HG03196 (cell line): ENCODE measurements at regions not wholly inside any gene's neighbourhood (a gene's known extent, or its start where the extent isn't known, plus 50 kb on each side); places are given as distances from the start of the nearest gene placed in this dataset.
"Not testable (repeated sequence)": the region's sequence is repeated elsewhere in the genome, so short reads cannot be mapped to it uniquely, and the experiment has no call there.

ENCODE experiments used
- ATAC-seq: cut with Tn5 transposase; IDR thresholded peaks from one replicate; pipeline ENCODE4 v1.9.1; 2021; ENCODE audit not compliant: unreplicated experiment

DNA sequence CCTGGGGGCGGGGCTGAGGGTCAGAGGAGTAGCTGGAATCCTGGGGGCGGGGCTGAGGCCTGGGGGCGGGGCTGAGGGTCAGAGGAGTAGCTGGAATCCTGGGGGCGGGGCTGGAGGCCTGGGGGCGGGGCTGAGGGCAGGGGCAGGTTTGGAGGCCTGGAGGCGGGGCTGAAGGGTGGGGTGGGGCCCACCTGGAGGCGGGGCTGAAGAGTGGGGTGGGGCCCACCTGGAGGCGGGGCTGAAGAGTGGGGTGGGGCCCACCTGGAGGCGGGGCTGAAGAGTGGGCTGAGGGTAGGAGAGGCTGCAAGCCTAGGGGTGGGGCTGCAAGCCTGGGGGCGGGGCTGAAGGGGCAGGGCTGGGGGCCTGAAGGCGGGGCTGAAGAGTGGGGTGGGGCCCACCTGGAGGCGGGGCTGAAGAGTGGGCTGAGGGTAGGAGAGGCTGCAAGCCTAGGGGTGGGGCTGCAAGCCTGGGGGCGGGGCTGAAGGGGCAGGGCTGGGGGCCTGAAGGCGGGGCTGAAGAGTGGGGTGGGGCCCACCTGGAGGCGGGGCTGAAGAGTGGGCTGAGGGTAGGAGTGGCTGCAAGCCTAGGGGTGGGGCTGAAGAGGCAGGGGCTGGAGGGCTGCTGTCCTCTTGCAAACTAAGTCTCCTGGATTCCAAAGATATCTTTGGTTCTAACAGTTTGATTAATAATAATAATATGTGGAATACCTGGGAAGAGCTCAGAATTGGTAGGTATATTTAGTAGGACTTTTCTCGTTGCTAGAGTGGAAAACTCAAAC is 1329.7 kb downstream of the BRD1 start:
- ATAC-seq, result not testable (repeated sequence)

DNA sequence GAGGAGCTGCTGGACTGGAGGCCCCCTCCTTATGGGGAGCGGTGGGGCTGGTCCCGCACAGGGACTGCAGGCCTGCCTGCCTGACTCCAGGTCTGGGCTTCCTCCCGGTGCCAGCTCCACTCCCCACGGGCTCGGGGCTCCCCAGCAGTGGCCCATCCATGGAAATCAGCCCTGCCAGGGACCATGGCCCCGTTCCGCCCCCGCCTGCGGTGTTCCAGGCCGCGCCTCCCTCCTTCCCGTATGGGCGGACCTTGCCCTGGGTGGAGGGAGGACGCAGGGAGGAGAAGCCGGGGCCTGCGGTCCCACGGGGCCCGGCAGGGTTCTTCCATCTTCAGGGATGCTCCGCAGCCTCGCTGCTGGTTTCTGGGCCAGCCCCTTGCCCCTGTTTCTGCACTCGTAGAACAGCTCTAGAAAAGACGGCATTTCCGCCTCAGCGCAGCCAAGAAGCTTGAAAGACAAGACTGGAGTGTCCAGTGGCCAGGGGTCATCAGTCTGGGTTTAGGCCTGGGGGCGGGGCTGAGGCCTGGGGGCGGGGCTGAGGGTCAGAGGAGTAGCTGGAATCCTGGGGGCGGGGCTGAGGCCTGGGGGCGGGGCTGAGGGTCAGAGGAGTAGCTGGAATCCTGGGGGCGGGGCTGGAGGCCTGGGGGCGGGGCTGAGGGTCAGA is 1330.6 kb downstream of the BRD1 start:
- ATAC-seq, result no peak

DNA sequence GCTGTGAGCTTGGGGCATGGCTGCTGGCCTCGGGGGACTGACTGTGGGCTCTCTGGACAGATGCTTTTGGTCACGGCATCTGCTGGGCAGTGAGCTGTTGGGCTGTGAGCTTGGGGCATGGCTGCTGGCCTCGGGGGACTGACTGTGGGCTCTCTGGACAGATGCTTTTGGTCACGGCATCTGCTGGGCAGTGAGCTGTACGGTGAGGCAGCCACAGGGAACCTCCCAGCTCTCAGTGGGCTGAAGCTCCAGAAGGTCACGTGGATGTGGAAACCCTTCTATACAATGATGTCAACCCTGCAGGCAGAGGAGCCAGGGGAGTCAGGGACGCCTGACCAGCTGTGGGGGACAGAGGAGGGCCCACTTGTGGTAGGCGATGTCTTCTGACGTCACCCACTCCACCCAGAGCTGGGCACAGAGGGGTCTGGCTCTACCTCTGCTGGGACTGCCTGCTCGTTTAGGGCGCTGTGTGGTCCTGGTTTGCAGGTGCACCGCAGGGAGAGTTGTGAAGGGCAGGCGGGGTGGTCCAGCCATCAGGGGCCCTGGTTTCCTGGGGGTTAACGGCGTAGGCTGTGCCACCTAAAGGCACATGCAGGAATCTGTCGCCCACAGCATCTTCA is 1331.3 kb downstream of the BRD1 start:
- no peak for ATAC-seq

DNA sequence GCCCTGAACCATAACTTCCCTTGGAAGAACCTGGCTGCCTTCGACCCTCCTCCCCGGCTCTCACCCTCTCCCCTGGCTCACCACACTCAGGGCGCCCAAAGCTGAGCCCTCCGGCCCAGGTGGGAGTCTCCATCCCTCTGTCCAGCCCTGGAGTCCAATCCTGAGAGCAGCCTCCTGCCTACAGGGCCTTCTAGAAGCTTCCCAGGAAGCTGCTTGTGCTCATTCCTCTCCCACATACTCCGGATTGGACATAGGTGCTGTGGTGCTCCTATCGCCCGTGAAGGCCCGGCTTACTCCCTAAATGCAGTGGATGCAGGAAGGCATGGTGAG is 1332.0 kb downstream of the BRD1 start:
- ATAC-seq, result no peak

DNA sequence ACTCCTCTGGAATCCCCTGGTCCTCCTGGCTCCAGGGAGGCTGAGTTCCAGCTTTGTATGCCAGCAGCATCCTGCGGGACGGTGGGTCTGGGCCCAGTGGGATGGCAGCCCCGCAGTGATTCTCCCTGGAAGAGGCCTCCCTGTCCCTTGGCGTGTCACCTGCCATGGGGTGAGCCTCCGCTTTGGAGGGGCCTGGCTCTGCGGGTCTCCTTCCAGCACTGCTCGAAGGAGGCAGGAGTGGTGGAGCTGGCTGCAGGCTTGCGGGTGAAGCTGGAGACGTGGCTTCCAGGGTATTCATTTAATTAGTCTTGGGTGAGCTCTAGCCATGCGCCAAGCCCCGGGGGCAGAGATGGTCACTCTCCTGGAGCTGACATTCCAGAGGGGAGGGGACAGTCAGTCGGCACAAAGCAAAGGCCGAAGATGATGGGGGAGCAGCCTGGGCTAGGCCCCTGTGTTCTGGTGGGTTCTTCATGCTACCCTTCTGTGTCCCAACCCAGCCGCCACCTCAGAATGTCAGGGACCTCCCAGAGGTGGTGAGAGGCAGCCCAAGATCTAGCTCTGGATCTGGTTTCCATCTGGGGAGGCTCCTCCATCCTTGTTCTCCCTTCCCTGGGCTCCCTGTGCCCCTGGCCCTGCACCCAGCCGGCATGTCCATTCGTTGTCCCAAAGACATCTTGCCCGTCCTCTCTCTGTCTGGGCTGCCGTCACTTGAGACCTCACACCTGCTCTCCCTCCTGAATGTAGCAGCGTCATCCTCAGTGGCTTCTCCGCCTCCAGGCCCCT is 1332.5 kb downstream of the BRD1 start:
- ATAC-seq, result no peak

DNA sequence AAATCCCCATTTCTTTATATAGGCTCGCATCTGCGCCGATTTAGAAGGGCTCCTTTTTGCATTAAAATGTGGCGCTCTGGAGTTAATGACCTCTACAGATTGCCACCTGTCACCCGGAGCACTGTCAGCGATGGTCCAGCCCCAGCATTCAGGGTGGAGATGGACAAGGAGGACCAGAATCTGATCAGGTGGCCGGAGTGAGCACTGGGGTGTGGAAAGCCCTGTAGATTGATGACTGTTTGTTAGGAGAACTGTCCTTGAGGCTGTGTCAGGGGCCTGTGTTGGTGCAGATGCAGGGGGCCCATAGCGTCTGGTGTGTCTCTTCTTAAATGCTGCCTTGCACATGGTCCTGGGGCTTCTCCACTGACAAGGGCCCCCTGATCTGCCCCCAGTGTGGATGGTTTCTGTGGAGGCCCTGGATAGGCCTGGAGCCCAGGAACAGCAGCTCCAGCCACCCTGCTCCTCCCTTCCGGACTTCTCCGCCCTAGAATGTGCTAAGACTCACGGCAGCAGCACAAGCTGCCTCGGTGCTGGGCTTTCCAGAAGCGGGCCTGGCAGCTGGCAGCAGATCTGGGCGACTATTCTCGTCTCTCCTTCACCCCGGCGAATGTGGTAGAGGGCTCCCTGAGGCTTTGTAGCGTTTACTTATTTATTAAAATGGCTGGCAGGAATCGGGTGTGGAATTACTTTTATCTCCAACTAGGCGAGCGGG is 1333.3 kb downstream of the BRD1 start:
- ATAC-seq, result no peak

DNA sequence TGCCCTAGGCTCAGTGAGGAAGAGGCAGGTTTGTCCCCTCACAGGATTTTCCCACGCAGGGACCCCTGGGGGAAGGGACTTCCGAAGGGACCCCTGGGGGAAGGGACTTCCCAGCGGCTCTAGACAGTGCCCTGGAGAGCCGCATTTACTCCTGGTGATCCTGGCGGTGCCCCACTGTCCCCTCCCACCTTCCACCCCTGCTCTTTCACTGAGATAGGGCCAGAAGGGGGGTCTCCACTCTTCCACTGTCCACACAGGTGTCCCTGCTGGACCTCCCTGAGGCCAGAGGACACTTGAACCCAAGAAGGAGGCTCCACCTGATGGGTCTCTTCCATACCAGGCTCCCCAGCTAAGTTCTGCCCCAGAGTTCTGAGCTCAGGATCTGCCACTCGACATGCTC is 1333.9 kb downstream of the BRD1 start:
- no peak for ATAC-seq

DNA sequence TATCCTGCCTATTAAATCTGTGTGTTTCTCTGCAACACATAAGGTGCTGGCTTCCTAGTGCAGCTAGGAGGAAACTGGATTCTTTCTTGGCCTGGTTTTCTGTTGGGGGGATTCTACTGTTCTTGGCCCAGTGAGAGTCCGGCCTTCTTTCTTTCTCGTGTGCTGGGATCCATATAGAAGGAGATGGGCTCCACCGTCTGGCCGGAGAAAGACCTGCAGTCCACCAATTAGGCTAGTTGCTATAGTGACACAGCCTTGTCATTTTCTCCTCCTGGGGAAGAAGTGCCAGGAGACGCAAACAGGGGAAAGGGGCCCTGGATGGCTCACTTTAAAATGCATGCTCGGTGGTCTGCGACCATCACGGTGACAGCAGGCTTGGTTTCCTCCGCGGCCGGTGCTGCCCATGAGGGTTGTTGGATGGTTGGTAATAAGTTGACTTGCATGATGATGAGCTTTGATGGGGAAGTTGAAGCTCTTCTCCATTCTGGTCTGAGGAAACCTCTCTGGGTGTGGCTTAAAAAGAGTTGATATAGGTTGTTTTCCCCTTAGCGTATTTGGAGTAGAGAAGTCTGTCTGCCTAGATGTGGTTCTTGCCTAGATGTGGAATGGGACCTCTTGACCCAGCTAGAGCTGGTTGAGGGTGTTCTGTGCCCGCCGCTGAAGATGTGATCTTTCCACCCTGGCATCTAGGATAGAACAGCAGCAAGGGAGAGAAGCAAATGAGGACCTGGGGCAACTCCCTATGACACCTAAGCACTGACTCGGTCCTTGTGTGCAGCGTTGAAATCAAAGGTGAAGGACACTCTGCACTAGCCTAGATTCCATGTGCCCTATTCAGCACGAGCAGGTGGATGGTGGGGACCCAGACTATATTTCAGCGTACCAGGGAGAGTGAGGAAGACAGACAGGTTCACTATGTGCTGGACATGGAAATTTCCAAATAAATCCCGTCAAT is 1335.0 kb downstream of the BRD1 start:
- no peak for ATAC-seq

DNA sequence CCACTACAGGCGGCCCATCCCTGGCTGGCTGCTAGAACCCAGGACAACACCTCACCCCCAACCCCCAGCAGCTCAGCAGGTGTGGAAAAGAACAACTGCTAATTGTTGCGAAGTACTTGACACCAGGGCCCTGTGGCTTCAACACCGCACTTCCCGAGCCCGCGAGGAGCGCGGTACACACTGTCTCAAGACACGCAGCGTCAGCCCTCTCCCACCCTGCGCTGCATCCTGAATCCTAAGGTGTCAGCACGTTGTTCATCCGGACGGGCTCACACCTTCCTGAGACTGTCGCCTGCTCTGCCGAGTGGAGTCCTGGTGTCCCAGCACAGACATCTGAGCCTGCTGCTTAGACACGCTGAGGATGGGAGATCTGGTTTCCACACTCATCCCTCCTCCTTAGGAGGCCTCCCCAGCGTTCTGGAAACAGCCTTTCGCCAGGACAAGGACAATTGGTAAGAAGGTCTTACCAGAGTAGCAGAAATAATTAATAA is 1336.2 kb downstream of the BRD1 start:
- no peak for ATAC-seq

DNA sequence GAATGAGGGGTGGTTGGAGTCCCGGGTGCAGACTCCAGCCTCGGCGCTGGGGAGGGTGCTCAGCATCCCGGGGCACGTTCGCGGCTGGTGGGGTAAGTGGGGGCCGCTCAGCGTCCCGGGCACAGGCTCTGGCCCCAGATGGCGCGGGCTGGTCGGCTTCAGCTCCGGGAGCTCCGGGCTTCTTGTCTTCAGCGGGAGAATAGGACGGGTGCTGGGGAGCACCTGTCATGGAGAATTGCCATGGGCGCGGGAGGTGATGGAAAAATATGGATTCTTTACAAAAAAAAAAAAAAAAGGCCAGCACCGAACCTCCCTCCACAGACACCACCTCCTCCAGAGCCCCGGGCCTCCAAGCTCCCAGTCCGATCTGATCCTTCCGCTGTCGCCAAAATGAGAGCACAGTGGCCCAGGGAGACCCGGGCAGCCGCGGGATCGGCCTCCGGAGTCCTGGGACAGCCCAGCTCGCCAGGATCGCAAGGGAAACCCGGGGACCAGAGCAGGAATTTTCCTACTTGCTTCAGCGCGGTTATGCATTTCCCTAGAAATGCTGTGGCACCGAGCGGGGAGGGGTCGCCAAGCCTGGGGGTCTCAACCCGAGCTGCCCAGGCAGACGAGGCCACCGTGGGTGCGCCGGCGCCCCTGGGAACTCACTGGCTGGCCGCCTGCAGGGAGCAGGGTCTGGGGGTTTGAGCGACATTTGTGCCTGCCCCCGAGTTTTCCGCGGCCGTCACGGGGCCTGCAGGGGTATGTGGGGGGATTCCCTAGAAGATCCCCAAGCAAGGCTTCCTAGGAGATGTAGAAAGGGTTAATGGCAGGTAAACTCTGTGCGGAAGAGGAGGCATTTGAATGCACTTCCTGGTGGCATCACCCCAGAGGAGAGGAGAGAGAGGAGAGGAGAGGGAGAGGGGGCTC is 1336.9 kb downstream of the BRD1 start:
- ATAC-seq, result no peak

DNA sequence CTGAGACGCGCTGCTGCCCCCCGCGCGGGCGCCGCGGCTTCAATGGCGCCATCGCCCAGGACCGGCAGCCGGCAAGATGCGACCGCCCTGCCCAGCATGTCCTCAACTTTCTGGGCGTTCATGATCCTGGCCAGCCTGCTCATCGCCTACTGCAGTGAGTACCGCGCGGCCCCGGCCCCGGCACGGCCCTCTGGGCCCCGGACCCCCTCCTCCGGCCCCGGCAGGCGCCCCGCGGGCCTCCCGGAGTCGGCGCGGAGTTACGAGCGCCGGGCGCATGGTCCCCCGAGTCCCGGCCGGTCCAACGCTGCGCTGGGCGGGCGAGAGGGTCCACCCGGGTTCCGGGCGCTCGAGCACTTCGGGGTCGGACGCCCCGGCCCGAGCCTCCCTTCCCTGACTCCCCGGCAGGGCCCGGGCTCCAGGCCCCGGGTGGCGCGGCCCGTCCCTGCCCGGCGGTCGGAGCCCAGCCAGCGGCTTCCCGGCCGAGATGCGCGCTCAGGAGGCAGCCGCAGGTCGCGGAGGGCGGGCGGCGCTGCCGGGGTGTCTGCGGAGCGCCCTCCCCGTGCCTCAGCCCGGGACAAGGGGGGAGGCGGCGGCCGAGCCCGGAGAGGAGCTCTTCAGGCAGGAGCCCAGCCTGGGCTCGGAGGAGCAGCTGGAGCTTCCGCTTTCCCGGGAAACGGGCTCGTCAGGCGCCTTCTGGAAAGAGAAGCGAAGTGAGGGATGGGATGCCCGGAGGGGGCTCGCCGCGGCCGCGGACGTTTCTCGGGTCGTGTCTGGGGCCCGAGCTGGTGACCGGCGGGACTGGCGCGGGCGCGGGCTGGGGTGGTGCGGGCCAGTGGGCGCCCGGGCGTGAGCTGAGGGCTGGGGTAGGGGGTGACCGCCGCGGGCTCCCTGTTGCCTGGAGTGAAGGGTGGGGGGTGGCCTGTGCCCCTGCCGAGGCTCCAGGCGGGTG is 1337.8 kb downstream of the BRD1 start:
- ATAC-seq, result no peak

DNA sequence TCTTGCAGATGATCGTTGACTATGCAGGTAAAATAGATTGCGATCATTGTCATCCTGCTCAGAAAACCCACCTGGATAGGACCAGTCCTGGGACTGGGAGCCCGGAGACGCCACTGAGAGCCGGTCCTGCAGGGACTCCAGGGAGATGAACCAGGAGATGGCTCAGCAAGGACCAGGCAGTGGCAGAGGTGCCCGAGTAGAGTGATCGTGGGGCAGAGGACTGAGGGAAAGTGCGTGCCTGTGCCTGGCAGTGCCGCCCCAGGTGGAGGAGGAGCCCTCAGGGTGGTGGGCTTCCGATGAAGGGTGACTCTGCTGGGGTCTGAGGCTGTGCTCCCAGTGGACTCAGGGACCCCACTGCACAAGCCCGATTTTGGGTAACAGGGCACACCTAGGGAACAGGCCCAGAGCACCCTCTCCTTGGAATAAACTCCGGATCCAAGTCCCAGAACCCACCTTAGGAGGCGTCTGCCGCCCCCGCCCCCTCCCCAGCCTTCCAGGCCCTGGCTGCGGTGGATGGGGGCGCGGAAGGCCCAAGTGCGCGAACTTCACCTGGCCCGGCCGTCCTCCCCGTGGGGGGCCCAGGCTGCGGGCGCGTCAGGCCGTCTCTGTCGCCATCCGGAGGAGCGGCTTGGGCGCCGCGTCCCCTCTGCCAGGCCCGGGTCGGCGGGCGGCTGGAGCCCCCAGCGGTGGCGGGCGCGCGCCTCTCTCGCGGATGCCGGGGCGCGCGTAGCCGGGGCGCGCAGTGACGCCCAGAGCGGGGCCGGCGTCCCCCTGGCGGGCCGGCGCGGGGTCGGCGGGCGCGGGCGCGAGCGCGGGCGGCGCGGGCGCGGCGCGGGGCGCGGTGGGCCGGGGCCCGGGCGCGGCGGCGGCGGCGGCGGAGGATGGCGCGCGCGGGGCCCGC is 1338.8 kb downstream of the BRD1 start:
- no peak for ATAC-seq

DNA sequence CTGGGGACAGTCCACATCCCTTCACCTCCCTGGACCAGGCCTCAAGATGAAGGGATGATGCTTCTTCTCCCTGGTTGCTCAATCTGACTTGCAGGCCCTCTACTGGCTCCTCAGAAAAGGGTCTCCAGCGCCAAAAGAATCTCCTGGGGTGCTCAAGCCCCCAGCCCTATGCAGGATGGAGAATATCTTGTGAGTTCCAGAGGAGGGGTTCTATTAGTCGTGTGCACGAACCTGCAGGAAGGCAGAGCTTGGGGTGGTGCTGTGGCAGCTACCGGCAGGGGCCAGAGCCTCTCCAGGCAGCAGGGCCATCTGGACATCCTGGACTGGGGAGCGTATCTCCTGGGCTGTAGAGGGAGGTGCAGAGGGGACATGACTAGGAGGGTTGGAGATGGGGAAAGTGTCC is 1339.5 kb downstream of the BRD1 start:
- no peak for ATAC-seq

DNA sequence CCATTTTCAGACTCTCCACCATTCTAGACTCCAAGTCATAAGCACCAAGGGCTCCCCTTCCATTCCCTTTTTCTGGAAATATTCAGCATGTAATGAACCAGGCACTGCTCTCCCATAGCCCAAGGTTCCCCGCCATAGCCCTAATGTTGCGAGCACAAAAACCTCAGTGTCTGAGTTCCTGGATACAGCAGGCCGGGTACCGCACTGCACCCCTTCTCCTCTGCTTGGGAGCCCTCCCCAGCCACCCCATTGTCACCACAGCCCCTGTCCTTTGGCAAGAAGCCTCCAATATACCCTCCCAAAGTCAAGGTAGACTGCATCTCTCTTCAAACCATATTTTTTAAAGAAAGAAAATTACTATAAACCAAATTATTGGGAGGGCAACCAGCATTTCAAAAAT is 1341.1 kb downstream of the BRD1 start:
- no peak for ATAC-seq

DNA sequence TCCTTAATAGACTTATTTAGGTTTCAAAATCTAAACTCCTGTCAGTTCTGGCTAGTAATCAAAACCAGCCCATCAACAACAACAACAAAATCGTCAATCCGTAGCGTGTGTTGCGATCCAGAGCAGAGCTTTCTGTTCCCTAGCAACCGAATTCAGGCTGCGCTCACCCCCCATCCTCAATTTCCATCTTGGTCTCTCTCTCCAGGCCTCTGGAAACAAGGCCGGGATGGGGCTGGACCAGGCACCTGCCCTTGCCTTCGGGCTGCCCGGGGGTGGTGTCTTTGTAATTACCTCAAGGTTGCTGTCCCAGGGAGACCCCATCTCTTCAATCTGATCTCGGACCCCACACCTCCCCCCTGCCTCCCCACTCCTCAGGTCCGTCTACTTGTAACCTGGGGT is 1341.5 kb downstream of the BRD1 start:
- ATAC-seq, result no peak
